ENCODE measurements at regions not wholly inside any gene's neighbourhood (a gene's known extent, or its start where the extent isn't known, plus 50 kb on each side); places are given as distances from the start of the nearest gene placed in this dataset.

GRCh38 chr11:119529936-119530335, 107.0 kb upstream of the THY1 start:
- H3K36me3 ChIP-seq, result no peaks in the 10 kb centered on the region
- WGBS, result 48% methylated on average over 4 of the region's 4 CpGs
- H3K4me3 ChIP-seq, result no peak overlapping the region
- no peaks in the 10 kb centered on the region for H3K27me3 ChIP-seq (replicated peaks; ENCODE audit: insufficient read depth)
- TF ChIP-seq POLR2AphosphoS5 (IDR thresholded peaks at IDR 0.05) (no peak), CTCF (IDR thresholded peaks at IDR 0.05) (no peak), POLR2A (IDR thresholded peaks at IDR 0.05) (no peak)
- H3K9me3 ChIP-seq, result no peaks in the 10 kb centered on the region
- intact Hi-C loops (cut with DNase I), result loop anchor here (5.0 kb wide), 1 partner anchor 48 kb away; no protein-coding TSS in a partner anchor
- H3K27ac ChIP-seq, result no peak overlapping the region
- H3K4me1 ChIP-seq (replicated peaks), result no peaks in the 10 kb centered on the region
- DNase-seq (ENCODE audit: low spot score), result no peak

GRCh38 chr11:119529063-119529845, 106.3 kb upstream of the THY1 start:
- WGBS, result 84% methylated on average over 11 of the region's 11 CpGs
- TF ChIP-seq POLR2AphosphoS5 (IDR thresholded peaks at IDR 0.05) (no peak), POLR2A (IDR thresholded peaks at IDR 0.05) (no peak), CTCF (IDR thresholded peaks at IDR 0.05) (no peak)
- Histone ChIP-seq H3K4me1 (replicated peaks) (no peaks in the 10 kb centered on the region), H3K9me3 (no peaks in the 10 kb centered on the region), H3K4me3 (no peak overlapping the region), H3K27me3 (replicated peaks; ENCODE audit: insufficient read depth) (no peaks in the 10 kb centered on the region), H3K36me3 (no peaks in the 10 kb centered on the region), H3K27ac (no peak overlapping the region)
- no peak for DNase-seq (ENCODE audit: low spot score)
- intact Hi-C loops (cut with DNase I), result no loop called here

- 94% methylated on average over 5 of the region's 5 CpGs for WGBS
- Histone ChIP-seq H3K27me3 (replicated peaks; ENCODE audit: insufficient read depth) (no peaks in the 10 kb centered on the region), H3K36me3 (no peaks in the 10 kb centered on the region), H3K27ac (no peak overlapping the region), H3K4me3 (no peak overlapping the region), H3K4me1 (replicated peaks) (no peaks in the 10 kb centered on the region), H3K9me3 (no peaks in the 10 kb centered on the region)
- DNase-seq (ENCODE audit: low spot score), result no peak
- no peak for TF ChIP-seq POLR2AphosphoS5 (IDR thresholded peaks at IDR 0.05)
- no peak for TF ChIP-seq POLR2A (IDR thresholded peaks at IDR 0.05)
- no peak for TF ChIP-seq CTCF (IDR thresholded peaks at IDR 0.05)
- intact Hi-C loops (cut with DNase I), result no loop called here
Measured at GRCh38 chr11:119525867-119526196, 102.9 kb upstream of the THY1 start.

GRCh38 chr11:119525180-119525866, 102.4 kb upstream of the THY1 start:
- H3K4me3 ChIP-seq, result no peak overlapping the region
- H3K36me3 ChIP-seq, result no peaks in the 10 kb centered on the region
- no peak overlapping the region for H3K27ac ChIP-seq
- 50% methylated on average over 6 of the region's 7 CpGs for WGBS
- no peak for TF ChIP-seq POLR2A (IDR thresholded peaks at IDR 0.05)
- TF ChIP-seq CTCF (IDR thresholded peaks at IDR 0.05), result no peak
- TF ChIP-seq POLR2AphosphoS5 (IDR thresholded peaks at IDR 0.05), result no peak
- H3K4me1 ChIP-seq (replicated peaks), result no peaks in the 10 kb centered on the region
- no peak for DNase-seq (ENCODE audit: low spot score)
- H3K9me3 ChIP-seq, result no peaks in the 10 kb centered on the region
- no peaks in the 10 kb centered on the region for H3K27me3 ChIP-seq (replicated peaks; ENCODE audit: insufficient read depth)
- intact Hi-C loops (cut with DNase I), result no loop called here
